AG04450 (cell line): ENCODE measurements at regions not wholly inside any gene's neighbourhood (a gene's known extent, or its start where the extent isn't known, plus 50 kb on each side); places are given as distances from the start of the nearest gene placed in this dataset.
"Not testable (repeated sequence)": the region's sequence is repeated elsewhere in the genome, so short reads cannot be mapped to it uniquely, and the experiment has no call there.

Experiments
- CTCF ChIA-PET: fragments of 300-600, 350-600 bp; formaldehyde crosslinking; extraction: SDS; loops from one replicate; lab custom pipeline; 2022; ENCODE audit warnings: antibody characterized with exemption, inconsistent platforms; lab: Charles Lee
- POLR2A ChIA-PET: fragments of 350-600 bp; formaldehyde crosslinking; extraction: SDS; loops from one replicate; lab custom pipeline; 2021; ENCODE audit warnings: antibody characterized with exemption, inconsistent platforms; lab: Yijun Ruan, JAX
- DNase-seq: peaks from one replicate; pipeline ENCODE4 v3.0.0-alpha.2; 2011; ENCODE audit warnings: low read depth, low spot score
- H3K27ac ChIP-seq: one replicate; pipeline ENCODE4 v1.5.1; 2012; ENCODE audit warnings: low read depth, low read length, control low read depth
- H3K27me3 ChIP-seq: one replicate; pipeline ENCODE4 v1.6.0; 2012; ENCODE audit warnings: low read length; ENCODE audit not compliant: control insufficient read depth, insufficient read depth
- H3K4me3 ChIP-seq: 2 replicates; pipeline ENCODE4 v1.5.1; 2011; ENCODE audit warnings: mild to moderate bottlenecking, low read depth, low read length, control low read depth
- H3K9me3 ChIP-seq: 2 replicates; pipeline ENCODE4 v1.5.1; 2012; ENCODE audit warnings: low read length; ENCODE audit not compliant: control insufficient read depth, insufficient read depth

DNA sequence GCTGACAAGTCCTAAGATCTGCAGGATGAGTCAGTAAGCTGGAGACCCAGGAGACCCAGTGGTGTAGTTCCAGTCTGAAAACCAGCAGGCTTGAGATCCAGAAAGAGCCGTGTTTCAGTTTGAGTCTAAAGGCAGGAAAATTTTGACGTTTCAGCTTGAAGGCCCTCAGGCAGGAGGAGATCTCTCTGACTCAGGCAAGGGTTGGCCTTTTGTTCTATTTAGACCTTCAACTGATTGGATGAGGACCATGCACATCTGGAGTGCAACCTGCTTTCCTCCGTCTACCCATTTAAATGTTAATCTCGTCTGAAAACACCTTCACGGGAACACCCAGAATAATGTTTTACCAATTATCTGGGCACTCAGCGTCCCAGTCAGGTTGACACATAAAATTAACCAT lies 69.5 kb downstream of the NPIPA7 start:
- CTCF ChIA-PET, DNase-seq, H3K4me3 ChIP-seq, H3K27me3 ChIP-seq, H3K9me3 ChIP-seq, H3K27ac ChIP-seq, POLR2A ChIA-PET: not testable (repeated sequence)

DNA sequence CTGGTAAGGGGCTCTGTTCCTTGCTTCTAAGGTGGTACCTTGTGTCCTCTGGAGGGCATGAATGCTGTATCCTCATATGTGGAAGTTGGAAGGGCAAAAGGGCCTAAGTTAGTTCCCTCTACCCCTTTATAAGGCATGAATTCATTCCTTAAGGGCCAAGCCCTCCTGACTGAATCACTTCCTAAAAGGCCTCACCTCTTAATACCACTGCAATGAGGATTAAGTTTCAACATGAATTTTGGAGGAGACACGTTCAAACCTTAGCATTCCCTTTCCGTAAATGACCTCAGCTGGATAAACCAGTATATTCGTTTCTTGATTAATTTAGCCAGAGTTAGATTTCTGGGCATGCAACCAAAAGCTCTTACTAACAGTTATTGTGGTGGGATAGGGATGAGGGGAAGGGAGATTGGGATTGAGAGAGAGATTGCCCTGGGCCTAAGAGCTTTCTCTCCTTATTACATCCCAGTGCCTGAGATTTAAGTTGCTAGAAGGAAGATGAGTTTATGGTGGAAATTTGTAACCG lies 70.8 kb downstream of the NPIPA7 start:
- H3K27ac ChIP-seq, H3K4me3 ChIP-seq, H3K9me3 ChIP-seq, CTCF ChIA-PET, DNase-seq, POLR2A ChIA-PET, H3K27me3 ChIP-seq: not testable (repeated sequence)

DNA sequence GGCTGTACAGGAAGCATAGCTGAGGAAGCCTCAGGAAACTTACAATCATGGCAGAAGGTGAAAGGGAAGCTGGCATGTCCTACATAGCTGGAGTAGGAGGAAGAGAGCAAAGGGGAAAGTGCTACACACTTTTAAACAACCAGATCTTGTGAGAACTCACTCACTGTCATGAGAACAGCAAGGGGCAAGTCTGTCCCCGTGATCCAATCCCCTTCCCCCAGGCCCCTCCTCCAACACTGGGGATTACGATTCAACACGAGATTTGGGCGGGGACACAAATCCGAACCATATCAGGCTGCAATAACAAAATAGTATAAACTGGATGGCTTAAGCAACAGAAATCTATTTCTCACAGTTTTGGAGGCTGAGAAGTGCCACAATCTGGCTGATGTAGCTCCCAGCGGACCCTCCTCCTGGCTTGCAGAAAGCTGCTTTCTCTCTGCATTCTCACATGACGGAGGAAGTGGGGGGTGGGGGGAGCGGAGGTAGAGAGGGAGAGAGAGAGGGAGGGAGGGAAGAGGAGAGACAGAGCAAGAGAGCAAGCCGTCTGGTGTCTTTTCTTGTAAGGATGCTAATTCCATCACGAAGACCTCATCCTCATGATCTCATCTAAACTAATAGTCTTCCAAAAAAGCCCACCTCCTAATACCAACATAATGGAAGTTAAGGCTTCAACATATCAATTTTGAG lies 72.9 kb downstream of the NPIPA7 start:
- H3K27ac ChIP-seq, H3K27me3 ChIP-seq, H3K9me3 ChIP-seq, POLR2A ChIA-PET, DNase-seq, CTCF ChIA-PET, H3K4me3 ChIP-seq: not testable (repeated sequence)

DNA sequence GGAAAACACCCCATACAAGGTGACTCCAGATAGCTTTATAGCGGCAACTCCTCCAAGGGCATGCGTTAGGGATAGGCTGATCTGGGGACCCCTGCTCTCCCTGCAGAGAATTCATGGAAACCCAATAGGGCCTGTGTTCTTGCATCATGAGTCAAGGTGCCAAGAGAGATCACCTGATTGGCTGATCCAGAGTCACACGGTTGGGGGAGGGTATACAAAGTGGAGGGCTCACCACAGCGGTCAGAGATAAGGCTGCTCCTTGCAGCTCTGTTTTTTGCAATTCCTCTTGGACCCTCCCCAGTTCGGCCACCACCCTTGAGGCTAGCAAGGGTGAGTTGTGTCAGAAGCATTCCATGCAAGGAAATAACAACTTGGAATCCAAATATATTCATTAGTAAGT lies 79.6 kb downstream of the NPIPA7 start:
- CTCF ChIA-PET, POLR2A ChIA-PET, H3K4me3 ChIP-seq, H3K9me3 ChIP-seq, DNase-seq, H3K27ac ChIP-seq, H3K27me3 ChIP-seq: not testable (repeated sequence)

DNA sequence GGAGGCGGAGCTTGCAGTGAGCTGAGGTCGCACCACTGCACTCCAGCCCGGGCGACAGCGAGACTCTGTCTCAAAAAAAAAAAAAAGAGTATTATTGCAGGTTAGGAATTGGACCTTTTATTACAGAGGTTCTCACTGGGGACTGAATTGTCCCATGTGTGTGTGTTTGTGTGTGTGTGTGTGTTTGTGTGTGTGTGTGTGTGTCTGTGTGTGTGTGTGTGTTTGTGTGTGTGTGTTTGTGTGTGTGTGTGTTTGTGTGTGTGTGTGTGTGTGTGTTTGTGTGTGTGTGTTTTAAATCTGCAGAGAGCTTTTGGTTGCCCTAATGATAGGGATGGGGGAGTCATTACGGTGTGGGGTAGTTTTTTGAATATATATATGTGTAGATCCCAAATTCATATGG lies 84.9 kb downstream of the NPIPA7 start:
- H3K27me3 ChIP-seq, H3K9me3 ChIP-seq, DNase-seq, POLR2A ChIA-PET, CTCF ChIA-PET, H3K27ac ChIP-seq, H3K4me3 ChIP-seq: not testable (repeated sequence)

DNA sequence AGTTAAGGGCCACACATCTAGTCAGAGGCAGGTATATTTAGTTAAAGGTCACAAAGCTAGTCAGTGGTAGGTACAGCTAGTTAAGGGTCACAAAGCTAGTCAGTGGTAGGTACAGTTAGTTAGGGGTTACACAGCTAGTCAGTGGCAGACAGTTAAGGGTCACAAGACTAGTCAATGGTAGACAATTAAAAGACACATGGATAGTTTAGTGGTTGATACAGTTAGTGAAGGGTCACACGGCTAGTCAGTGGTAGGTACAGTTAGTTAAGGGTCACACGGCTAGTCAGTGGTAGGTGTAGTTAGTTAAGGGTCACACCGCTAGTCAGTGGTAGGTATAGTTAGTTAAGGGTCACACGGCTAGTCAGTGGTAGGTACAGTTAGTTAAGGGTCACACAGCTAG lies 110.0 kb downstream of the NPIPA7 start:
- DNase-seq, H3K9me3 ChIP-seq, CTCF ChIA-PET, H3K27ac ChIP-seq, POLR2A ChIA-PET, H3K4me3 ChIP-seq, H3K27me3 ChIP-seq: not testable (repeated sequence)

DNA sequence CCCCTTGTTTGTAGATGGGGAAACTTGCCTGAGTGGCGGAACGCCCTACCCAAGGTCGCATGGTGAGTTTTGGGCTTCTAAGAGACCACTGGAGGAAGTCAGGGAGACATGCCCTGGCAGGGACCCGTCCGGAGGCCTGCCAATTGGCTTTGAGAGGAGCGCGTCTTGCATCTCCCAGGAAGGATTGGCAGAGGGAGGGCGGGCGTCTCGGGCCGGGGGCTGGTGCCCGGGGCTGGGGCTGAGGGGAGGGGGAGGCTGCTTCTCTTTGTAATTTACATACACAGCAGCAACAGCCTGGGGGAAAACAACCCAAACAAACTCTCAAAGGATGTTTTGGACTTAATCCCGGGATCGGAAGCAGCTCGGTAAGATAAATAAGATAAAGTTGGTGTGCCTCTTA lies 110.5 kb downstream of the NPIPA7 start:
- POLR2A ChIA-PET, DNase-seq, H3K27me3 ChIP-seq, H3K4me3 ChIP-seq, CTCF ChIA-PET, H3K9me3 ChIP-seq, H3K27ac ChIP-seq: not testable (repeated sequence)

DNA sequence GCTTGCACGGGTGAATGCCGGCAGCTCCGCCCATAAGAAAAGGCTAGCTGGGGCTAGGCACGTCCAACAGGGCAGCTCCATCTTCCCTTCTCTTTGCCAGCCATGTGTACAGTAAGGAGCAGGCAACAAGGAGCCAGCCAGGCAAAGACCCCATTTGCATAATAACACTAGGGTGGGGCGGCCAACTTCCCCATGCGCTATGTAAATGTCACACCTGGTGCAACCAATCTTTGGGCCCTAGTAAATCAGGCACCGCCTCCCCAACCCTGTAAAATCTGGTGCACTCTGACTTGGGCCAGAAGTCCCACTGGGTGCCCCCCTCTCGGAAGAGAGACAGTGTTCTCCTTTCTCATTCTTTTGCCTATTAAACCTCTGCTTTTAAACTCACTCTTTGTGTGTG lies 115.2 kb downstream of the NPIPA7 start:
- DNase-seq, H3K27ac ChIP-seq, H3K9me3 ChIP-seq, POLR2A ChIA-PET, H3K27me3 ChIP-seq, H3K4me3 ChIP-seq, CTCF ChIA-PET: not testable (repeated sequence)

DNA sequence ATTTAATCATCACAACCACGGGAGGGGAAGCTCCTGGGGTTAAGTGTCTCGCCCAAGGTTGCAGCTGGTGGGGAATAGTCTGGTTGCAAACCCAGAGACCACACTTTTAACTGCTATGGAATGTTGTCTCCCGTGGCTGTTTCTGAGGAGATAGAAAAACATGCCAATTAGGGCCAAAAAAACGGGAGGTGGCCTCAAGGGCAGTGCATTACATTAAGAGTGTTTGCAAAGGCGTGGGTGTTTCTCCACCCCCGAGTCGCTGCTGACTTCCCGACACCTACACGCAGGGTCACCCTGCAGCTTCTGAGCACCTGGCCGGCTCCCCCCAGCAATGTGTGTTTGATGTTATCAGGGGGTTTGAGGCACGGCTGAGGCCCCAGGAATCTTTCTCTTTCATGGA lies 116.1 kb downstream of the NPIPA7 start:
- H3K4me3 ChIP-seq, H3K27me3 ChIP-seq, CTCF ChIA-PET, POLR2A ChIA-PET, DNase-seq, H3K9me3 ChIP-seq, H3K27ac ChIP-seq: not testable (repeated sequence)

DNA sequence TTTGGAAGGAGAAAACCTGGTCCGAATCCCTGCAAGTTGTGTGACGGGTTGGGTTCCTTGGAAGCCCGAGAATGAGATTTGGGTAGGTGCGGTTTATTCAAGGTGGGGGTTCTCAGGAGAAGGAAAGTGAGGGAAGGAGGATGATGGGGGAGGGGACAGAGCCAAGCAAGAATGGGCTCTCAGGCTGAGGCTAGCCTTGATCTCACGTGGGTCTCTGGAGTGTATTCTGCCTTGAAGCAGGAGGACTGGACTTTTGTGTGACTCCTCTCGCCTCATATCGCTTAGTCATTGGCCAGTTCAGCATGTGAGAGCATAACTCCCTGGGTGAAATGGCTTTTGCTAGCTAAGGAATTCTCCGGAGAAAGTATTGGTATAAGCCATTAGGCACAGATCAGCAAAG lies 120.9 kb downstream of the NPIPA7 start:
- H3K27ac ChIP-seq, H3K27me3 ChIP-seq, H3K4me3 ChIP-seq, CTCF ChIA-PET, H3K9me3 ChIP-seq, DNase-seq, POLR2A ChIA-PET: not testable (repeated sequence)

DNA sequence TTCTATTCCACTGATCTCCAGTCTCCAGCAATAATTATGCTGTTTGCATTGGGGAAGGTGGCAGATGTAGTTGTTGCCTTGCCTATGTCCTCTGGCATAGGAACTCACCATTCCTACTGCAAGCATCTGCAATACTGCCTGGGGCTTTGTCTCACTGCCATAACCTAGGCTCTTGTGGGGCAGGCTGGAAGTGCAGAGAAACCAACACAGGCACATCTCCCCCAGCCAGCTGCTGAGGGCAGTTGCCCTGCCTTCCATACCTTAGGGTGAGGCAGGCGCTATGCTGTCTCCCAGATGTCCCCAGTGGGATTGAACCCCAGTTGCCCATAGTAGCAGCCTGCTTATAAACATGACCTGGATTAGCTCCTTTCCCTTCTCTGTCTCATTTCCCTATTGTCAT lies 128.1 kb downstream of the NPIPA7 start:
- H3K9me3 ChIP-seq, H3K27ac ChIP-seq, H3K27me3 ChIP-seq, CTCF ChIA-PET, DNase-seq, H3K4me3 ChIP-seq, POLR2A ChIA-PET: not testable (repeated sequence)

DNA sequence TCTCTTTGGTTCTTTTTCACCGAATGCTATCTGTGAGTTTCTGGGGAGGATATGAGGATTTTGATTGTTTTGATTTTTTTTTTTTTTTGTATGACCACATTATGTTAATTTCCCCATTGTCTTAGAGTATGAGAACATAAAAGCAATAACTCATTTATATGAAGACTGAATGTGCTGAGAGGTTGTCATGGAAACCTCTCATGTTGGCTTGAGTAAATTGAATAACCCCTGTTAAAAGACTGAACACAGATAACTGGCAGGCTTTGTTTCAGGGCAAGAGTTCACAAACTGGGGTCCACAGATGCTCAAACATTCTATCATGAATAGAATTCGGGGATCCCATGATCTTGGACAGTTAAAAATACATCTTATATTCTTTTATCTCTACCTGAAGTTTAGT lies 129.4 kb downstream of the NPIPA7 start:
- CTCF ChIA-PET, H3K4me3 ChIP-seq, H3K9me3 ChIP-seq, H3K27ac ChIP-seq, DNase-seq, H3K27me3 ChIP-seq, POLR2A ChIA-PET: not testable (repeated sequence)
